Osteoblast (primary cell): ENCODE measurements at regions not wholly inside any gene's neighbourhood (a gene's known extent, or its start where the extent isn't known, plus 50 kb on each side); places are given as distances from the start of the nearest gene placed in this dataset.
"Not testable (repeated sequence)": the region's sequence is repeated elsewhere in the genome, so short reads cannot be mapped to it uniquely, and the experiment has no call there.

Experiments
- DNase-seq: peaks from one replicate; pipeline ENCODE4 v3.0.0; 2011; ENCODE audit warnings: low spot score, mixed read lengths; ENCODE audit not compliant: insufficient read length; ENCODE audit errors: missing footprints
- H2AFZ ChIP-seq: 2 replicates; pipeline ENCODE4 v1.6.0; 2011; ENCODE audit warnings: mild to moderate bottlenecking, low read length
- H3K27ac ChIP-seq: 2 replicates; pipeline ENCODE4 v1.5.1; 2011; ENCODE audit warnings: mild to moderate bottlenecking, low read depth, low read length, moderate library complexity
- H3K27me3 ChIP-seq: 2 replicates; pipeline ENCODE4 v1.6.0; 2012; ENCODE audit warnings: mild to moderate bottlenecking, control low read depth, inconsistent platforms, low read length, moderate library complexity; ENCODE audit not compliant: insufficient read depth
- H3K36me3 ChIP-seq: 2 replicates; pipeline ENCODE4 v1.5.1; 2011; ENCODE audit warnings: mild to moderate bottlenecking, low read length, control low read depth, moderate library complexity; ENCODE audit not compliant: insufficient read depth
- H3K4me1 ChIP-seq: 2 replicates; pipeline ENCODE4 v1.5.1; 2011; ENCODE audit warnings: mild to moderate bottlenecking, low read length, control low read depth, moderate library complexity; ENCODE audit not compliant: insufficient read depth
- H3K4me2 ChIP-seq: 2 replicates; pipeline ENCODE4 v1.6.0; 2011; ENCODE audit warnings: mild to moderate bottlenecking, low read length; ENCODE audit not compliant: insufficient read depth
- H3K4me3 ChIP-seq: fragments of 200-600 bp; sonication (generic); 3 replicates; pipeline ENCODE4 v1.5.1; 2012; ENCODE audit warnings: mild to moderate bottlenecking, low read length, inconsistent platforms; ENCODE audit not compliant: insufficient read depth
- H3K79me2 ChIP-seq: 2 replicates; pipeline ENCODE4 v1.6.0; 2012; ENCODE audit warnings: mild to moderate bottlenecking, low read length, control low read depth, inconsistent platforms; ENCODE audit not compliant: insufficient read depth
- H3K9me3 ChIP-seq: 2 replicates; pipeline ENCODE4 v1.5.1; 2011; ENCODE audit warnings: low read depth, low read length, control low read depth
- H4K20me1 ChIP-seq: 2 replicates; pipeline ENCODE4 v1.6.0; 2012; ENCODE audit warnings: mild to moderate bottlenecking, low read length, control low read depth; ENCODE audit not compliant: insufficient read depth
- TF ChIP-seq, protein P1 (sequence below): IDR thresholded peaks from 2 replicates; pipeline ENCODE4 v1.5.1; 2011; ENCODE audit warnings: mild to moderate bottlenecking, low read depth, low read length, moderate library complexity; ENCODE audit errors: extremely low read depth

- Histone ChIP-seq H3K4me3 (no peak overlapping the region), H3K4me1 (no peaks in the 10 kb centered on the region), H4K20me1 (no peaks in the 10 kb centered on the region), H3K27ac (no peak overlapping the region), H3K79me2 (no peaks in the 10 kb centered on the region), H3K9me3 (no peaks in the 10 kb centered on the region), H3K27me3 (no peaks in the 10 kb centered on the region), H3K36me3 (no peaks in the 10 kb centered on the region), H2AFZ (no peak overlapping the region), H3K4me2 (no peak overlapping the region)
- no peak for DNase-seq
- TF ChIP-seq, protein P1, sequence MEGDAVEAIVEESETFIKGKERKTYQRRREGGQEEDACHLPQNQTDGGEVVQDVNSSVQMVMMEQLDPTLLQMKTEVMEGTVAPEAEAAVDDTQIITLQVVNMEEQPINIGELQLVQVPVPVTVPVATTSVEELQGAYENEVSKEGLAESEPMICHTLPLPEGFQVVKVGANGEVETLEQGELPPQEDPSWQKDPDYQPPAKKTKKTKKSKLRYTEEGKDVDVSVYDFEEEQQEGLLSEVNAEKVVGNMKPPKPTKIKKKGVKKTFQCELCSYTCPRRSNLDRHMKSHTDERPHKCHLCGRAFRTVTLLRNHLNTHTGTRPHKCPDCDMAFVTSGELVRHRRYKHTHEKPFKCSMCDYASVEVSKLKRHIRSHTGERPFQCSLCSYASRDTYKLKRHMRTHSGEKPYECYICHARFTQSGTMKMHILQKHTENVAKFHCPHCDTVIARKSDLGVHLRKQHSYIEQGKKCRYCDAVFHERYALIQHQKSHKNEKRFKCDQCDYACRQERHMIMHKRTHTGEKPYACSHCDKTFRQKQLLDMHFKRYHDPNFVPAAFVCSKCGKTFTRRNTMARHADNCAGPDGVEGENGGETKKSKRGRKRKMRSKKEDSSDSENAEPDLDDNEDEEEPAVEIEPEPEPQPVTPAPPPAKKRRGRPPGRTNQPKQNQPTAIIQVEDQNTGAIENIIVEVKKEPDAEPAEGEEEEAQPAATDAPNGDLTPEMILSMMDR = no peak
Measured at GRCh38 chr9:24051587-24051986, 225.5 kb upstream of the ELAVL2 start.

DNA sequence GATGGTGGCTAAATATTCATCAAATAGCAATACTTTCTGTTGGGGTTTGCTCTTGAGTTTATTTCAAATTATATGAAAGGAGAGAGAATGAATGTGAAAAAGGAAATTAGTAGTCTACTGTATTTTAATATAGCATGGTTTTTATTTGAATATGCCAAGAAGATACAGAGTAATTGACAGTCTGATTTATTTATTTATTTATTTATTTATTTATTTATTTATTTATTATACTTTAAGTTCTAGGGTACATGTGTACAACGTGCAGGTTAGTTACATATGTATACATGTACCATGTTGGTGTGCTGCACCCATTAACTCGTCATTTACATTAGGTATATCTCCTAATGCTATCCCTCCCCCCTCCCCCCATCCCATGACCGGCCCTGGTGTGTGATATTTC, 224.2 kb upstream of the ELAVL2 start:
- H3K4me1 ChIP-seq, DNase-seq, H3K4me2 ChIP-seq, H3K27me3 ChIP-seq, H2AFZ ChIP-seq, H3K9me3 ChIP-seq, H3K4me3 ChIP-seq, H3K79me2 ChIP-seq, H3K27ac ChIP-seq, H4K20me1 ChIP-seq, H3K36me3 ChIP-seq: not testable (repeated sequence)

- Histone ChIP-seq H2AFZ (no peak overlapping the region), H3K27ac (no peak overlapping the region), H4K20me1 (no peaks in the 10 kb centered on the region), H3K9me3 (peaks cover 4% of the 10 kb centered on the region), H3K4me1 (no peaks in the 10 kb centered on the region), H3K4me3 (no peak overlapping the region), H3K79me2 (no peaks in the 10 kb centered on the region), H3K27me3 (no peaks in the 10 kb centered on the region), H3K4me2 (no peak overlapping the region), H3K36me3 (no peaks in the 10 kb centered on the region)
- TF ChIP-seq, protein P1 = no peak
- no peak for DNase-seq
Measured at GRCh38 chr9:24045150-24045549, 219.1 kb upstream of the ELAVL2 start.

DNA sequence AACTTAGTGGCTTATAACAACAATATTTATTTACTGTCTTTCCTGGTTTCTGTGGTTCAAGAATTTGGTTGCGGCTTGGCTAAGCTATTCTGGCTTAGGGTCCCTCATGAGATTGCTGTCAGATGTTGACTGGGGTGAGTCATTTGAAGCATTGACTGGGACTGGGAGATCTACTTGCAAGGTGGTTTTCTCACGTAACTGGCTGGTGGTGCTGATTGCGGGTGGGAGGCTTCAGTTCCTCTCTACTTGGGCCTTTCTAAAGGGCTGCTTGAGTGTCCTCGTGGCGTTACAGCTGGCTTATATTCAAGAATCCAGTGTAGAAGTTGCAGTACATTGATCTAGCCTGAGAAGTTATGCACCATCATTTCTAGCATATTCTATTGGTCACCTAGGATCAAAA, 218.5 kb upstream of the ELAVL2 start:
- Histone ChIP-seq H3K4me3 (no peak overlapping the region), H3K4me1 (no peaks in the 10 kb centered on the region), H4K20me1 (no peaks in the 10 kb centered on the region), H3K79me2 (no peaks in the 10 kb centered on the region), H3K9me3 (peaks cover 4% of the 10 kb centered on the region), H2AFZ (no peak overlapping the region), H3K36me3 (no peaks in the 10 kb centered on the region), H3K4me2 (no peak overlapping the region), H3K27me3 (no peaks in the 10 kb centered on the region), H3K27ac (no peak overlapping the region)
- TF ChIP-seq, protein P1 = no peak
- DNase-seq = no peak

GRCh38 chr9:24041160-24041690, 215.2 kb upstream of the ELAVL2 start:
- Histone ChIP-seq H3K4me2 (no peak overlapping the region), H3K36me3 (no peaks in the 10 kb centered on the region), H2AFZ (no peak overlapping the region), H3K4me1 (no peaks in the 10 kb centered on the region), H3K9me3 (peaks cover 4% of the 10 kb centered on the region), H4K20me1 (no peaks in the 10 kb centered on the region), H3K79me2 (no peaks in the 10 kb centered on the region), H3K4me3 (no peak overlapping the region), H3K27me3 (no peaks in the 10 kb centered on the region), H3K27ac (no peak overlapping the region)
- no peak for DNase-seq
- TF ChIP-seq, protein P1 = no peak
